Astrocyte (in vitro differentiated cells and primary cell): ENCODE measurements at regions not wholly inside any gene's neighbourhood (a gene's known extent, or its start where the extent isn't known, plus 50 kb on each side); places are given as distances from the start of the nearest gene placed in this dataset.

Experiments
- DNase-seq: peaks from one replicate; pipeline ENCODE4 v3.0.0-alpha.2; 2010; ENCODE audit warnings: low read depth
- FAIRE-seq: peaks from 2 replicates; lab custom pipeline; 2011; peaks lifted over from hg19 to GRCh38; lab: Jason Lieb, UNC
- H2AFZ ChIP-seq: 2 replicates; pipeline ENCODE4 v1.6.0; 2012; ENCODE audit warnings: low read depth, low read length, inconsistent platforms
- H3K27ac ChIP-seq: 2 replicates; pipeline ENCODE4 v1.5.1; 2011; ENCODE audit warnings: low read depth, low read length, inconsistent platforms
- H3K27me3 ChIP-seq: 2 replicates; pipeline ENCODE4 v1.6.0; 2011; ENCODE audit warnings: low read length, inconsistent platforms; ENCODE audit not compliant: insufficient read depth
- H3K36me3 ChIP-seq: 2 replicates; pipeline ENCODE4 v1.5.1; 2011; ENCODE audit warnings: low read length, inconsistent platforms; ENCODE audit not compliant: insufficient read depth
- H3K4me1 ChIP-seq: 2 replicates; pipeline ENCODE4 v1.5.1; 2011; ENCODE audit warnings: low read length, inconsistent platforms; ENCODE audit not compliant: insufficient read depth
- H3K4me2 ChIP-seq: 2 replicates; pipeline ENCODE4 v1.6.0; 2012; ENCODE audit warnings: low read length, inconsistent platforms
- H3K4me3 ChIP-seq: 2 replicates; pipeline ENCODE4 v1.5.1; 2011; ENCODE audit warnings: low read depth, mild to moderate bottlenecking, low read length, inconsistent platforms; ENCODE audit not compliant: insufficient read depth
- H3K79me2 ChIP-seq: 2 replicates; pipeline ENCODE4 v1.6.0; 2012; ENCODE audit warnings: mild to moderate bottlenecking, low read length, inconsistent platforms; ENCODE audit not compliant: insufficient read depth
- H3K9ac ChIP-seq: 2 replicates; pipeline ENCODE4 v1.6.0; 2012; ENCODE audit warnings: mild to moderate bottlenecking, low read length, inconsistent platforms
- H3K9me3 ChIP-seq: 2 replicates; pipeline ENCODE4 v1.5.1; 2012; ENCODE audit warnings: low read depth, mild to moderate bottlenecking, low read length, inconsistent platforms; ENCODE audit not compliant: insufficient read depth
- H4K20me1 ChIP-seq: 2 replicates; pipeline ENCODE4 v1.6.0; 2012; ENCODE audit warnings: low read length, inconsistent platforms; ENCODE audit not compliant: insufficient read depth
- H3K27ac Mint-ChIP-seq: one replicate; pipeline ENCODE4 v1.8.0; 2021; ENCODE audit warnings: mild to moderate bottlenecking, mixed read lengths; ENCODE audit not compliant: unreplicated experiment
- H3K27me3 Mint-ChIP-seq: one replicate; pipeline ENCODE4 v1.8.0; 2021; ENCODE audit warnings: low read depth, mixed read lengths; ENCODE audit not compliant: unreplicated experiment
- H3K36me3 Mint-ChIP-seq: one replicate; pipeline ENCODE4 v1.8.0; 2021; ENCODE audit warnings: low read depth, mixed read lengths; ENCODE audit not compliant: unreplicated experiment
- H3K4me1 Mint-ChIP-seq: one replicate; pipeline ENCODE4 v1.8.0; 2021; ENCODE audit warnings: low read depth, mixed read lengths; ENCODE audit not compliant: unreplicated experiment
- H3K4me3 Mint-ChIP-seq: one replicate; pipeline ENCODE4 v1.8.0; 2021; ENCODE audit warnings: mild to moderate bottlenecking, moderate library complexity, mixed read lengths; ENCODE audit not compliant: unreplicated experiment
- H3K9me3 Mint-ChIP-seq: one replicate; pipeline ENCODE4 v1.8.0; 2021; ENCODE audit warnings: mild to moderate bottlenecking, mixed read lengths; ENCODE audit not compliant: unreplicated experiment
- EZH2 ChIP-seq: IDR thresholded peaks from 2 replicates; pipeline ENCODE4 v1.6.1; 2012; ENCODE audit warnings: mild to moderate bottlenecking, low read length, inconsistent platforms; ENCODE audit not compliant: insufficient read depth
- TF ChIP-seq, protein P1 (sequence below): IDR thresholded peaks from 2 replicates; pipeline ENCODE4 v1.5.1; 2011; ENCODE audit warnings: low read depth, mild to moderate bottlenecking, inconsistent platforms, low read length, moderate library complexity; ENCODE audit not compliant: insufficient read depth

DNA sequence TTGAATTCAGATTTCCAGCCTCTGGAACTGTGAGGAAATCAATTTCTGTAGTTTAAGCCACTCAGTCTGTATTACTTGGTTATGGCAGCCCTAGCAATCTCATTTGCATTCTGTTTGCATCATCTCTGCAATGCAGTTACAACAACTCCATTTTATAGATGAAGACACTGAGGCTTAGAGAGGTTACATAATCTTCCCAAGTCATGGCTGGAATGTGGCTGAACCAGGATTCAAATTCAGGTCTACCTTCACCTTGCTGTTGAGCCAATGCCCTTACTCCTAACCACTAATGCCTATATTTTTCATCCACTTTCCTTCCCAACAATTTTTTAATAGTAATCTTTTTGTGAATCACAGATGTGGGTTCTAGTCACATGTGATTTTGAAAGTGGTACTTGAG lies 469.8 kb upstream of the CCL2 start:
- Histone ChIP-seq H2AFZ (no peak overlapping the region), H3K9ac (no peak overlapping the region), H3K27ac (no peak overlapping the region), H3K79me2 (no peaks in the 10 kb centered on the region), H3K4me2 (no peak overlapping the region), H3K9me3 (no peaks in the 10 kb centered on the region), H4K20me1 (no peaks in the 10 kb centered on the region), H3K27me3 (no peaks in the 10 kb centered on the region), H3K36me3 (no peaks in the 10 kb centered on the region), H3K4me3 (no peak overlapping the region), H3K4me1 (no peaks in the 10 kb centered on the region)
- H3K4me1 Mint-ChIP-seq, result no peaks in the 10 kb centered on the region
- H3K36me3 Mint-ChIP-seq, result no peaks in the 10 kb centered on the region
- no peak overlapping the region for H3K27ac Mint-ChIP-seq
- peaks cover 38% of the 10 kb centered on the region for H3K27me3 Mint-ChIP-seq
- no peaks in the 10 kb centered on the region for H3K9me3 Mint-ChIP-seq
- FAIRE-seq, result no peak
- no peak overlapping the region for H3K4me3 Mint-ChIP-seq
- no peak for TF ChIP-seq EZH2
- TF ChIP-seq, protein P1, sequence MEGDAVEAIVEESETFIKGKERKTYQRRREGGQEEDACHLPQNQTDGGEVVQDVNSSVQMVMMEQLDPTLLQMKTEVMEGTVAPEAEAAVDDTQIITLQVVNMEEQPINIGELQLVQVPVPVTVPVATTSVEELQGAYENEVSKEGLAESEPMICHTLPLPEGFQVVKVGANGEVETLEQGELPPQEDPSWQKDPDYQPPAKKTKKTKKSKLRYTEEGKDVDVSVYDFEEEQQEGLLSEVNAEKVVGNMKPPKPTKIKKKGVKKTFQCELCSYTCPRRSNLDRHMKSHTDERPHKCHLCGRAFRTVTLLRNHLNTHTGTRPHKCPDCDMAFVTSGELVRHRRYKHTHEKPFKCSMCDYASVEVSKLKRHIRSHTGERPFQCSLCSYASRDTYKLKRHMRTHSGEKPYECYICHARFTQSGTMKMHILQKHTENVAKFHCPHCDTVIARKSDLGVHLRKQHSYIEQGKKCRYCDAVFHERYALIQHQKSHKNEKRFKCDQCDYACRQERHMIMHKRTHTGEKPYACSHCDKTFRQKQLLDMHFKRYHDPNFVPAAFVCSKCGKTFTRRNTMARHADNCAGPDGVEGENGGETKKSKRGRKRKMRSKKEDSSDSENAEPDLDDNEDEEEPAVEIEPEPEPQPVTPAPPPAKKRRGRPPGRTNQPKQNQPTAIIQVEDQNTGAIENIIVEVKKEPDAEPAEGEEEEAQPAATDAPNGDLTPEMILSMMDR, result no peak
- no peak for DNase-seq

DNA sequence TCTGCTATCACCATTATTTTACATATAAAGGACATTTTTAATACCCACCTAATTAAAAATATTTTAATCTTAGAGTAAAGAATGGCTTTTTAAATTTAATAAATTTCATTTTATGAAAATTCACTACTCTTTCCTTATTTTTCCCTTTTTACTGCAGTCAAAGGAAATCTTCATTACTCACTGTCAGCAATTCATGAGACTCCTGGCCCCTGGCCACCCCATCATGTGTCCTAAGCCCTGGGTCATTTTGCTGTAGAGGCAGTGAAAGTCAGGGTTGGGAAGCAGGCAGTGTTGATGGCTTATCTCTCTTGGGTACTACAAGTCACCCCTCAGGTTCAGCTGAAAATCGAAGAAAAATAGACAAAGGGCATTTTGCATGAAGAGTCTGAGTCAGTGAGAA lies 468.6 kb upstream of the CCL2 start:
- no peaks in the 10 kb centered on the region for H3K9me3 ChIP-seq
- no peaks in the 10 kb centered on the region for H4K20me1 ChIP-seq
- Mint-ChIP-seq H3K27me3 (peaks cover 38% of the 10 kb centered on the region), H3K9me3 (no peaks in the 10 kb centered on the region), H3K27ac (no peak overlapping the region), H3K4me1 (no peaks in the 10 kb centered on the region), H3K4me3 (no peak overlapping the region), H3K36me3 (no peaks in the 10 kb centered on the region)
- H3K27ac ChIP-seq, result no peak overlapping the region
- no peaks in the 10 kb centered on the region for H3K27me3 ChIP-seq
- H2AFZ ChIP-seq, result no peak overlapping the region
- H3K9ac ChIP-seq, result no peak overlapping the region
- no peaks in the 10 kb centered on the region for H3K36me3 ChIP-seq
- no peak for TF ChIP-seq EZH2
- TF ChIP-seq, protein P1, result no peak
- no peaks in the 10 kb centered on the region for H3K4me1 ChIP-seq
- no peak overlapping the region for H3K4me3 ChIP-seq
- DNase-seq (no peak), FAIRE-seq (no peak)
- H3K79me2 ChIP-seq, result no peaks in the 10 kb centered on the region
- no peak overlapping the region for H3K4me2 ChIP-seq

DNA sequence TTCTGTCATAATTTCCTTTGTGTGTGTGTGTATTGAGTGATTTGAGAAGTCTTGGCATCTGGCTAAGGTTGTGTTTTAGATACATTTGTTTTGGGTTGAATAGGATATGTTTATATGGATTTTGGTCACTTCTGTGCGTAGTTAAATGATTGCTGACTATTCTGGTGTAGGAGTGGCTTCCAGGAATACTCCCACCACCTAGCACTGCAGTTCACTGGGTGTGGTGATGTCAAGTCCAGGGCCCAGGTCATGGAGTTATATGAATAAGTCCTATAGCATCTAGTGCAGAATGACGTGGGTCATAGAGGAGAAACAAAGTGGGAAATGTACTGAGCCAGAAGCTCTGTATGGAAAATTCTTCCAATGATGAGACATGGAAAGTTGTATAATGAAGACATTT lies 465.4 kb upstream of the CCL2 start:
- no peak overlapping the region for H3K9ac ChIP-seq
- no peak overlapping the region for H3K4me2 ChIP-seq
- H3K79me2 ChIP-seq, result no peaks in the 10 kb centered on the region
- H2AFZ ChIP-seq, result no peak overlapping the region
- no peaks in the 10 kb centered on the region for H3K4me1 Mint-ChIP-seq
- no peak overlapping the region for H3K27ac Mint-ChIP-seq
- no peaks in the 10 kb centered on the region for H3K36me3 ChIP-seq
- no peaks in the 10 kb centered on the region for H4K20me1 ChIP-seq
- no peaks in the 10 kb centered on the region for H3K4me1 ChIP-seq
- no peak overlapping the region for H3K4me3 Mint-ChIP-seq
- no peaks in the 10 kb centered on the region for H3K9me3 Mint-ChIP-seq
- TF ChIP-seq, protein P1, result no peak
- no peak for TF ChIP-seq EZH2
- no peaks in the 10 kb centered on the region for H3K36me3 Mint-ChIP-seq
- DNase-seq (no peak), FAIRE-seq (no peak)
- peaks cover 31% of the 10 kb centered on the region for H3K27me3 Mint-ChIP-seq
- no peaks in the 10 kb centered on the region for H3K27me3 ChIP-seq
- no peak overlapping the region for H3K27ac ChIP-seq
- no peak overlapping the region for H3K4me3 ChIP-seq
- peaks cover 3% of the 10 kb centered on the region for H3K9me3 ChIP-seq
